Fibroblast of peridontal ligament (primary cell): ENCODE measurements at regions not wholly inside any gene's neighbourhood (a gene's known extent, or its start where the extent isn't known, plus 50 kb on each side); places are given as distances from the start of the nearest gene placed in this dataset.
A peak's percentile ranks its signal among the peaks of the same experiment; 100 is the strongest.

ENCODE experiments used
- DNase-seq: peaks from one replicate; pipeline ENCODE4 v3.0.0-alpha.2; 2010; ENCODE audit errors: extremely low read depth

GRCh38 chr2:18889565-18890332 is 300.4 kb upstream of the NT5C1B start:
- DNase-seq: peak; percentile 85

- DNase-seq: no peak
Measured at GRCh38 chr2:18885457-18885856, 296.1 kb upstream of the NT5C1B start.

DNA sequence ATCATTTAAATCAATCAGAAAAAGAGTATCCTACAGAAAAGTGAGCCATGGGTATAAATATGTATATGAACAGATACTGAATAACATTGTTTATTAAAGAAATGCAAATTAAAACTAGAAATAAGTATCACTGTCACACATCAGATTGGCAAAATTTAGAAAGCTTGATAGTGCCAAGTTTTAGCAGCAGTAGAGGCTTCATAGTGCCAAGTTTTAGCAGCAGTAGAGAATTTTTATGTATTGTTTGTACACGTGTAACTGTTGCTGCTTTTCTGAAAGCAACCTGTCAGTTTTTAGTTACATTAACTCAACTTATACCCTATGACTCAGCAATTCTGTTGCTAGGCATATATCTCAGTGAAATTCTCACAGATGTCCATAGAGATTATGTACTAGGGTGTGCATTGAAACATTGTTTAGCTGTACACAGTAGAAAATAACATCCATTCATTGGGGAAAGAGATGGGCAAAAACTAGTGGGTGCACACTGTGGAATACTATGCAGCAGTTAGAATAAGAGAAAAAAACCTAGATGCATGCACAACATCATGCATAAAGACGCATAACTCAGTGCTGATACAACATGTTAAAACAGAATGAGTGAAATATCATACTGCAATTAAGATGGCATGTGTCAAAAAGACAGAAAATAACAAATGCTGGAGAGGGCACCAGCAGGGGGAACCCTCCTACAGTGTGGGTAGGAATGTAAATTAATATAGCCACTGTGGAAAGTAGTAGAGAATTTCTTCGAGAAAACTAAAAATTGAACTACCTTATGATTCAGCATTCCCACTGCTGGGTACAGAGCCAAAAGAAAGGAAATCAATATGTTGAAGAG is 294.5 kb upstream of the NT5C1B start:
- DNase-seq: peak; percentile 38

GRCh38 chr2:18871430-18871829 is 282.1 kb upstream of the NT5C1B start:
- no peak for DNase-seq

DNA sequence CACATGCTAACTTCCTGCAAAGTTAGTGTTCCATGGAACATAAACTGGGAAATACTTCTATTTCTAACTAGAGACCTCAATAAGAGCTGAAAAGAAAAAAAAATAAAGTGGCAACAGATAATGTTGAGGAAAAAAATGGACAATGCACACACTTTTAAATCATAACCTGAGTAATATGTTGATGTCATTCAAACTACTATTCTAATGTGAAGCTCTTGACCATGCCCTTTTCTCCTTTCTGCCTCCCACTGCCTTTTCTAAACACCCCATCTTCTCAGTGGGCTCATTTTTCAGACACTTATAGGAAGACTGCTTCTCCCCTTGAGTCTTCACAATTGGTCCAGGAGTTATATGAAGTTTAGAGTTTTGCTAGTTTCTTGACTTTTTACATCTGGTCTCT is 280.9 kb upstream of the NT5C1B start:
- no peak for DNase-seq

DNA sequence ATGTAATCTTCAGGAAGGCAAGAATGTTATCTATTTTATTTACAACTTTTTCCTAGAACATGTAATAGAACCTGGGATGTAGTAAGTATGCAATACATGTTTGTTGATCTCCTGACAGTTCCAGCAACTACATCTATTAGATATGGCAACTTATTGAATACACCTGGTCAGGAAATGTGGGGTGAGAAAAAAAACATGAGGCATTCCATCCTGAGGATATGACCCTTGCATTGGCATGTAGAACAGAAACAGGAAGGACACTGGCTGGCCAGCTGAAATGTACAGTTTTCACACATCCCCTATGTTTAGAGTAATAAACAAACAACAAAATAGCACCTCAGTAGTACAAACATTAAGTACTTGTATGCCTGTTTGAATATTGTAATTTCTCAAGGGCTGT is 272.6 kb upstream of the NT5C1B start:
- no peak for DNase-seq

DNA sequence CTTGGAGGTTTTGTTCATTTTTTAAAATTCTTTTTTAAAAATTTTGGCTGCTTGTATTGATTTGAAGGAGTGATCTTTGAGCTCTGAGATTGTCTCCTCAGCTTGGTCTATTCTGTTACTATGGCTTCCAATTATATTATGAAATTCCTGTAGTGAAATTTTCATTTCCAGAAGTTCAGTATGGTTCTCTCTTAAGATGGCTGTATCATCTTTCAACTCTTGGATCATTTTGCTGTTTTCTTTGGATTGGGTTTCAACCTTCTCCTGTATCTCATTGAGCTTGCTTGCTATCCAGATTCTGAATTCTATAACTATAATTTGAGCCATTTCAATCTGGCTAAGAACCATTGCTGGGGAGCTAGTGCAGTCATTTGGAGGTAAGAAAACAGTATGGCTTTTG is 270.8 kb upstream of the NT5C1B start:
- DNase-seq: peak; percentile 82

- DNase-seq: peak; percentile 81
Measured at GRCh38 chr2:18856765-18857164, 267.4 kb upstream of the NT5C1B start.

DNA sequence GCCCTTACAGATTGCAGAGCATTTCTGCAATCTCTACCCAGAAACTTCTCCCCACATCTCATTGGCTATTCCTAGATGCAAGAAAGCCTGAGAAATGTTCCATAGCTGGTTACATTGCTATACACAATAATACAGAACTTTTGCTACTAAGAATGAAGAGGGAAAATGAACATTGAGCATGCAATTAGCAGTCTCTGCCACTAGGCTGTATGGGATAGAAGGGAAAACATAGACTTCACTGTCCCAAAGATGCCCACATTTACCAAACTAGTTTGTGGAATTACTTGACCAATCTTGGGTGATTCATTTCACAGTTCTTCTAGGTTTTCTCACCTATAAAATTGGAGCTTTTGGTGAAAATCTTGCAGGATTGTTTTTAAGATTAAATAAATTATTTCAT is 265.7 kb upstream of the NT5C1B start:
- no peak for DNase-seq

GRCh38 chr2:18849841-18850578 is 260.6 kb upstream of the NT5C1B start:
- DNase-seq: no peak

DNA sequence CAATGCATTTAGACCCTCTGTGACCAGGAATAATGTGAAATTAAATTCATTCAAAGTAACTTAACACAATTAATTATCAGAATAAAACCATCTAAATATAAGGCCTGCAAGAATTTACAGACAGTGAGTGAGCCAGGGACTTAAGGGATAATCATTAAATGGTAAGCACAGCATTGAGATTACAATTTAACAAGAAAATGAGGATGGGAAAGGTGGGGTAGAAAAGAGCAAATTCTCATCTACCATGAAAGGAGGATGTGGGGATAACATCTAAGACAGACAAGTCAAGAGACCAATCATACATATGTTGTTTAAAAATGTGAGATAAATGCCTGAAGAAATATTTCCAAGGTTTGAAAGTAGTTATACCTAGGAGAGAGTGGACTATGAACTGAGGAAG is 259.3 kb upstream of the NT5C1B start:
- DNase-seq: no peak

DNA sequence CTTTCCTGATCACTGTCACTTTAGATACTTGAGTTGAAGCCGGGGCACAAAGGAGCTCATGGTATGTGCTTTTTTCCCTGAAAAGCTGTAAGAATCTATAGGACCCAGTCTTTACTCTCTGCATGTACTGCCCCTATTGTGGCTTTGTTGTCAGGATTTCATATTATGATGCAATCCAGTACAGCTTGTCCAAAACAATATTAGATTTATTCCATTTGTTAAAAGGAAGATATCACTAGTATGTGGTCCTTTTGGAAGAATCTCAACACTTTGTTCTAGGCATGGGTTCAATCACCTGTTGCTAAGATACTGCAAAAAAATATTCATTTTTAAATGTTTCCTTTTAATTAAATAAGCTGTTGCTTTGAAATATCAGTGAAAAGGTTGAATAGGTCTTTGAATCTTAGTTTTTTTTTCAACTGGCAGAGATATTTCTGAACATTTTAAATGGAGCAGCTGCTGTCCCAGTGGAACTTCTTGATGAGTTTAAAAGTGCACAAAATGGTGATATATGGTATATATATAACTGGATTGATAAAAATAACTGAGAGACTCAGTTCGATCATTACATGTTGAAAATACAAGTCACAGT is 256.6 kb upstream of the NT5C1B start:
- DNase-seq: peak; percentile 10

DNA sequence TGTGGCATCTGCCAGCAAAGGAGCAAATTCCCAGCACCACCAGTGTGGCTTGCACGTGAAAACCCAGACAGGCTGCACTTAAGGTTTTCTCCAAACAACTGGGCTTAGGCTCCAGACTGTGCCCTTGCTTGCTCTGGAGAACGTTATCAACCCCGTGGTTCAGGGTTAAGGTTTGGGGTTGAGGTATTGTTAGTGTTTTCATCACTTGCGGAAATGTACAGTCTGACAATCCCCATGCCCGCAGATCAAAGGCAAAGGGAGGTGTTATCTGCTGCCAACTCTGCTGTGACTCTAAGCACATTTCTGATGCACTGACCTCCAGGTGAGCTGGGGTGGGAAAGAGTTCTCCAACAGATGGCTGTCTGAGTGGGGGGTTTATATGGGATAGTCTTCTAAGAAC is 253.5 kb upstream of the NT5C1B start:
- DNase-seq: no peak

DNA sequence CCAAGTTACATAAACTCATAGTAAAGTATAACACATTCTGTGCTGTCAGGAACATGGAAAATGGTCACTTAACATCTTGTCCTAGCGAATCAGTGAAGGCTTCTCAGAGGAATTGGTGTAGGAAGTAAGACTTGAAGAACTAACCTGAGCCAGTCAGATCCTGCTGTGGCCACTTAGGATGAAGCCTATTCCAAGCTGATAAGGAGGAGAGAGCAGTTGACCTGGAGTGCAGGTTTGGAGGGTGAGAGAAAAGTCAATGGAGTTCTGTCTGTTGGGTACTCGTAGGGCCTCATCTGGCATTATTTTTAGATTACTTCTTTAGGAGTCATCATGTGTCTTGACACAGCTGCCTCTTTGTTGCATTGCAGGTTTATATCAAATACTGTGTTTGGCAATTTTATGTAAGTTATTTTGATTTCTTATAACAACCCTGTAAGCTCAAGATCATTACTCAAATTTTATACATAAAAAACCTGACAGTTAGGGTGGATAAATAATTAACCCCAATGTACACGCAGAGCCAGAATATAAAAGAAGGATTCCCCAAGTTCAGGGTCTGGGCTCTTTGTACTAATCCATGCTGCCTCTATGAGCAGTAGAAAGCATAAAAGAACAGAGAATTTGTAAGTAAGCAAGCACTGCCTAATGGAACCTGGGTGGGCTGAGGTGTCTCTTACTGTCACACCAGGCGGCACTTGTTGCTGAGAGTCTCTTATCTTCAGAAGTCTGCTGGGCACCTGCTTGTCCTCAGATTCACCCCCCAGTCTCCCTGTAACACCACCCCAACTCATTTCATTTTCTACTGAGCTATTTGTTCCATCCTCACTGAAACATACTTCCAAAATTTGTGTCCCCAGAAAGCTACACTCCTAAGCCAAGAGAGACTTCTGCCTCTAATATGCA is 252.1 kb upstream of the NT5C1B start:
- no peak for DNase-seq

DNA sequence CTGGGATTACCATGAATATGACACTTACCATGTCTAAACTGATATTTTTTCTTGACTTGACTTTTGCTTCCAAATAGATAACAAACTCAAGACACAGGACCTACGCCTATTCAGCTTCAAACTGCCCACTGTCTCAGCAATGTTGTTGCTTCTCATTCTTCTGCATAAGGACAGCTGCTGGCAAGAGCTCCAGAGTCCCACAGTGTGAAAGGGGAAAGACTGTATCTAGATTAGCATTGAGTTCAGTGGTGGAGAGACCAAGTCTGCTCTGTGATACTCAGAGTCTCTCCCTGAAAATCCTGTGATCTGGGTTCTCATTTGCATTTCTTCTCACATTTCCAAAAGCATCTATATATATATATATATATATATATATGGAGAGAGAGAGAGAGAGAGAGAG is 247.9 kb upstream of the NT5C1B start:
- no peak for DNase-seq

DNA sequence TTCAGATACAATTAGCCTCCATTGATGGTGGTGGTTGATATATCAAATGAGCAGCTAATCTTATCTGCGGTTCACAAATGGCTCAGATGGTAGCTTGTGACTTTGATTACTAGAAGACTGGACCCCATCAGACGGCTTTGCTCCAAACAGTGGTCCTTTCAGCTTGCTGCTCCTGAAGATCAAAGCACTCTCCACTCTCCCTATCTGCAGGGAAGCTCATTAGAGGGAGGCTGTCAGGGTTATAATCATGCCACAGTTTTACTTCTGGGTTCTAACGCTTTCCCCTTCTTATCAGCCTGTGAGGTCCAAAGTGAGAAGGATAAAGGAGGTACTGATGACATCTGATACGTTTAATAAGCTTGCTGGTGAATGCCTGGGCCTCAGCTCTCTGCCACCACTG is 247.1 kb upstream of the NT5C1B start:
- no peak for DNase-seq

- no peak for DNase-seq
Measured at GRCh38 chr2:18835787-18836186, 246.4 kb upstream of the NT5C1B start.

GRCh38 chr2:18834341-18834740 is 245.0 kb upstream of the NT5C1B start:
- DNase-seq: peak; percentile 81

- DNase-seq: no peak
Measured at GRCh38 chr2:18833941-18834340, 244.6 kb upstream of the NT5C1B start.

DNA sequence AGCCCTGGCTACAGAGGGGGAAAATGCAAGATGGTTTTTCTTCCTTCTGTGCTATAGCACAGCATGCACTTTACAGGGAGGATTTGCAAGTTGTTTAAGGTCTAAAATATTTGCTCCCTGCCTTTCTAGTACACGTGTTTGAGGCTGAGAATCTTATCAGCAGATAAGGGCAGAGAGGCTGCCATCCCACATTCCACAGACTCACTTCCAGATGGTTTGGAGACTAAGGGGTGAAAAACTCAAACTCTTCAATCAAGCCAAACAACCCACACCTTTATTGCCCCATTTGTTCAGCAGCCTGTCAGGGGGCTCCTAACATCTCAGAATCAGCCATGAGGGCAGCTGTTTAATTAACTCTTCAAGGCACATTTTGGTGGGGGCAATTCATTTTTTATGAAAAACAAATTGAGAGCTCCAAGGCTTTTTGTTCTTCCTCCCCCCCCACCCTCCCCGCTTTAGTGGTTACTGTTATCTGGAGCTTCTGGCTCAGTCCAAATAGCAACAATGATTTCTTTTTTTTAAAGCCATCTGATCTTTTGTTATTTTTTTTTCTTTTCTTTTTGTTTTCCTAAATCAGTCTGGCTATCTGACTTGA is 242.6 kb upstream of the NT5C1B start:
- no peak for DNase-seq

DNA sequence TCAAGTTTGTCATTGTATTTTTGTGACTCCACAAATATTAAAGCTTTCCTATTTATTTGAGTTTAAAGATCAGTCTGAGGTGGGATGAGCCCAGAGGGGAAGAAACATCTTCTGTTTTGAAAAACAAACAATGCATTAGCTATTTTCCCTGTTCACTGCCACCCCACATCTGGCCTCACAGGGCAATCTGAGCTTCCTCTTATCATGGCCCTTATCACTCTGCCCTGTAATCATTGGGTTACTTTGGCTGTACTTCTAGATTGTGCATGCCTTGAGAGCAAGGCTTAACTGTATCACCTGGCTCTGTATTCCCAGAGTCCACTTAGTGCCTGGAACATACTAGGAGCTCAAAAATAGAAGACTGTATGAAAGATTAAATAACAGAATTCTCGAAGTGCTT is 241.6 kb upstream of the NT5C1B start:
- DNase-seq: no peak
